ENCODE measurements at regions not wholly inside any gene's neighbourhood (a gene's known extent, or its start where the extent isn't known, plus 50 kb on each side); places are given as distances from the start of the nearest gene placed in this dataset.

DNA sequence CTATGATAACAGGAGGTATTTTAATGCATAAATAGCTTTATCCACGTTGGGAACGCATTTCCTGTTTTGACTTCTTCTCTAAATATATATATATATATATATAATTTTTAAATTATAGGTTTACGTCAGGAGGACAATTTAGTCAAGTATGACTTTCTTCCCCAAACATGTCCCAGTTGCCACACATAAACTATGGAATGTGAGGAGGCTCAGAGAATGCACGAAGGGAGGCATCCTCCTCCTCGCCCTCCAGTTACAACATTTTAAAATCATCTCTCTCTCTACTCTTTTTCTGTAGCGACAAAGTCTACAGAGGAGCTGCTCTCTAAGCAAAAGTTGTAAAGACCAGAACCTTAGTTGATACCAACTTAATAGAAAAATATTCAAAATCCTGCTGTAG, 106.9 kb upstream of the LYZL1 start:
- H3K36me3 ChIP-seq (ENCODE audit: control insufficient read depth in 2 of 2, extremely low read depth in 1 of 2, insufficient read depth in 2 of 2, low read length in 2 of 2) = no peaks in the 10 kb centered on the region
- no peak overlapping the region for H3K27ac ChIP-seq (ENCODE audit: control insufficient read depth, insufficient read depth, low read length)
- no peaks in the 10 kb centered on the region for H3K9me3 ChIP-seq (ENCODE audit: control insufficient read depth, low read depth, low read length)
- peaks cover 8% of the 10 kb centered on the region for H3K27me3 ChIP-seq (ENCODE audit: control insufficient read depth, extremely low read depth, insufficient read depth, low read length)
- H3K79me2 ChIP-seq (ENCODE audit: control insufficient read depth, insufficient read depth, low read length) = no peaks in the 10 kb centered on the region
- H3K4me1 ChIP-seq (ENCODE audit: control insufficient read depth, extremely low read depth, insufficient read depth, low read length) = no peaks in the 10 kb centered on the region
- no peak for DNase-seq (ENCODE audit: low read depth, low spot score)
- no peaks in the 10 kb centered on the region for H3K9me1 ChIP-seq (ENCODE audit: control insufficient read depth, extremely low read depth, insufficient read depth, low read length)
- dilution Hi-C loops (cut with MboI; ENCODE audit: extremely low pct_ligation_motif_present, low sequenced_read_pairs) = no loop called here
- TF ChIP-seq, protein P1, sequence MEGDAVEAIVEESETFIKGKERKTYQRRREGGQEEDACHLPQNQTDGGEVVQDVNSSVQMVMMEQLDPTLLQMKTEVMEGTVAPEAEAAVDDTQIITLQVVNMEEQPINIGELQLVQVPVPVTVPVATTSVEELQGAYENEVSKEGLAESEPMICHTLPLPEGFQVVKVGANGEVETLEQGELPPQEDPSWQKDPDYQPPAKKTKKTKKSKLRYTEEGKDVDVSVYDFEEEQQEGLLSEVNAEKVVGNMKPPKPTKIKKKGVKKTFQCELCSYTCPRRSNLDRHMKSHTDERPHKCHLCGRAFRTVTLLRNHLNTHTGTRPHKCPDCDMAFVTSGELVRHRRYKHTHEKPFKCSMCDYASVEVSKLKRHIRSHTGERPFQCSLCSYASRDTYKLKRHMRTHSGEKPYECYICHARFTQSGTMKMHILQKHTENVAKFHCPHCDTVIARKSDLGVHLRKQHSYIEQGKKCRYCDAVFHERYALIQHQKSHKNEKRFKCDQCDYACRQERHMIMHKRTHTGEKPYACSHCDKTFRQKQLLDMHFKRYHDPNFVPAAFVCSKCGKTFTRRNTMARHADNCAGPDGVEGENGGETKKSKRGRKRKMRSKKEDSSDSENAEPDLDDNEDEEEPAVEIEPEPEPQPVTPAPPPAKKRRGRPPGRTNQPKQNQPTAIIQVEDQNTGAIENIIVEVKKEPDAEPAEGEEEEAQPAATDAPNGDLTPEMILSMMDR (optimal IDR thresholded peaks at IDR 0.05 in 1 of 3, IDR thresholded peaks at IDR 0.05 in 1 of 3, conservative IDR thresholded peaks at IDR 0.05 in 1 of 3; ENCODE audit: extremely low read depth in 1 of 3, insufficient read depth in 2 of 3, low read length in 3 of 3) = no peak
- no peak for TF ChIP-seq EZH2 (IDR thresholded peaks at IDR 0.05; ENCODE audit: low read length)
- no peak overlapping the region for H2AFZ ChIP-seq (ENCODE audit: control insufficient read depth, low read length)
- no peak for FAIRE-seq
- H4K20me1 ChIP-seq (ENCODE audit: control insufficient read depth, extremely low read depth, insufficient read depth, low read length) = no peaks in the 10 kb centered on the region
- no peak overlapping the region for H3K4me3 ChIP-seq (ENCODE audit: control insufficient read depth in 2 of 3, extremely low read depth in 1 of 3, insufficient read depth in 2 of 3, low read depth in 1 of 3, low read length in 3 of 3)
- H3K9ac ChIP-seq (ENCODE audit: control insufficient read depth, extremely low read depth, insufficient read depth, low read length) = no peak overlapping the region
- no peak overlapping the region for H3K4me2 ChIP-seq (ENCODE audit: control insufficient read depth, extremely low read depth, insufficient read depth, low read depth, low read length)

- H3K36me3 ChIP-seq (ENCODE audit: control insufficient read depth in 2 of 2, extremely low read depth in 1 of 2, insufficient read depth in 2 of 2, low read length in 2 of 2) = no peaks in the 10 kb centered on the region
- dilution Hi-C loops (cut with MboI; ENCODE audit: extremely low pct_ligation_motif_present, low sequenced_read_pairs) = no loop called here
- no peak overlapping the region for H3K4me2 ChIP-seq (ENCODE audit: control insufficient read depth, extremely low read depth, insufficient read depth, low read depth, low read length)
- no peaks in the 10 kb centered on the region for H3K27me3 ChIP-seq (ENCODE audit: control insufficient read depth, extremely low read depth, insufficient read depth, low read length)
- no peaks in the 10 kb centered on the region for H3K9me3 ChIP-seq (ENCODE audit: control insufficient read depth, low read depth, low read length)
- no peak overlapping the region for H2AFZ ChIP-seq (ENCODE audit: control insufficient read depth, low read length)
- no peak overlapping the region for H3K27ac ChIP-seq (ENCODE audit: control insufficient read depth, insufficient read depth, low read length)
- FAIRE-seq = no peak
- no peak overlapping the region for H3K4me3 ChIP-seq (ENCODE audit: control insufficient read depth in 2 of 3, extremely low read depth in 1 of 3, insufficient read depth in 2 of 3, low read depth in 1 of 3, low read length in 3 of 3)
- DNase-seq (ENCODE audit: low read depth, low spot score) = no peak
- TF ChIP-seq EZH2 (IDR thresholded peaks at IDR 0.05; ENCODE audit: low read length) = no peak
- TF ChIP-seq, protein P1 (optimal IDR thresholded peaks at IDR 0.05 in 1 of 3, IDR thresholded peaks at IDR 0.05 in 1 of 3, conservative IDR thresholded peaks at IDR 0.05 in 1 of 3; ENCODE audit: extremely low read depth in 1 of 3, insufficient read depth in 2 of 3, low read length in 3 of 3) = no peak
- no peaks in the 10 kb centered on the region for H3K79me2 ChIP-seq (ENCODE audit: control insufficient read depth, insufficient read depth, low read length)
- no peaks in the 10 kb centered on the region for H4K20me1 ChIP-seq (ENCODE audit: control insufficient read depth, extremely low read depth, insufficient read depth, low read length)
- H3K9me1 ChIP-seq (ENCODE audit: control insufficient read depth, extremely low read depth, insufficient read depth, low read length) = no peaks in the 10 kb centered on the region
- H3K9ac ChIP-seq (ENCODE audit: control insufficient read depth, extremely low read depth, insufficient read depth, low read length) = no peak overlapping the region
- no peaks in the 10 kb centered on the region for H3K4me1 ChIP-seq (ENCODE audit: control insufficient read depth, extremely low read depth, insufficient read depth, low read length)
Measured at GRCh38 chr10:29183301-29183945, 105.4 kb upstream of the LYZL1 start.
